Fibroblast of the aortic adventitia (primary cell): ENCODE measurements at regions not wholly inside any gene's neighbourhood (a gene's known extent, or its start where the extent isn't known, plus 50 kb on each side); places are given as distances from the start of the nearest gene placed in this dataset.

Experiments
- DNase-seq: peaks from one replicate; pipeline ENCODE4 v3.0.0-alpha.2; 2010; ENCODE audit warnings: low read depth
- H3K4me3 ChIP-seq: 2 replicates; pipeline ENCODE4 v1.5.1; 2011; ENCODE audit warnings: low read depth, mild to moderate bottlenecking, control low read depth, low read length, moderate library complexity
- CTCF ChIP-seq: IDR thresholded peaks from 2 replicates; pipeline ENCODE4 v1.5.1; 2011; ENCODE audit warnings: mild to moderate bottlenecking, low read length, control low read depth, inconsistent platforms; ENCODE audit not compliant: insufficient read depth

- no peak overlapping the region for H3K4me3 ChIP-seq
- no peak for TF ChIP-seq CTCF
- no peak for DNase-seq
These were observed 218.8 kb upstream of the ID2 start for GRCh38 chr2:8462899-8463648.

GRCh38 chr2:8465560-8465959 lies 216.3 kb upstream of the ID2 start:
- no peak overlapping the region for H3K4me3 ChIP-seq
- TF ChIP-seq CTCF, result no peak
- DNase-seq, result no peak

GRCh38 chr2:8469709-8470493 lies 212.0 kb upstream of the ID2 start:
- TF ChIP-seq CTCF, result no peak
- H3K4me3 ChIP-seq, result no peak overlapping the region
- DNase-seq, result no peak

DNA sequence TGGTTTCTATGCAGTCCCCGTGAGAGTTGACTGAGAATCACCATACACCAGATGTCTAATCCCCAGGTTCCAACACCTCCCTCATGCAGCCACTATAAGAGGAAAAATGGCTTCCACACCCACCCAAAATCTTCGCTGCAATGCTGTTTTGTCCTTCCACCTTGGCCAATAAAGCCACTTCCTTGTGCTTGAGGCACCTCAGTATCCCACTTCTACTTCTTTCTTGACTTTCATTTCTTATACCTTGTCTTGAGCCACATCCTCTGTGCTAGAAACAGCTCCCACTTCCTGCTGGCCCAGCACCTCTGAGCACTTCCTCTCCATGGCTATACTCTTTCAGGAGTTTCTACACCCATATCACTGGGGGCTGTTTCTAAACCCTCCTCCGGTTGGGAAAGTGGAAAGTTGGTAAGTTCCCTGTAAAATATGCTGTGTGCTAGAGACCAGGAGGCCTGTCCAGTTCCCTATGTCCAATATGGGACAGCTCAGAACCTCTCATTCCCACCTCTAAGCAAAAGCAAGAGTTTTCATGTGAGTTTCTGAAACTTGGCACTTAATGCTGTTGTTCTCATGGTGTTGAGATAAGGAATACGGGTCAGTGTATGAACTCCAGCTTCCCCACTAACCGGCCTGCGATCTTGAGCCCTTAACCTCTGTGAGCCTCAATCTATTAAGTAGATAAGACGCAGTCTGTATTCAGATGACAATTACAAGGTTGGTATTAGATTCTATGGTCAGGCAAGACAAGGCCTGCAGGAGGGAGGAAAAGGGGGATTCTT lies 209.1 kb upstream of the ID2 start:
- no peak overlapping the region for H3K4me3 ChIP-seq
- TF ChIP-seq CTCF, result no peak
- DNase-seq, result no peak

DNA sequence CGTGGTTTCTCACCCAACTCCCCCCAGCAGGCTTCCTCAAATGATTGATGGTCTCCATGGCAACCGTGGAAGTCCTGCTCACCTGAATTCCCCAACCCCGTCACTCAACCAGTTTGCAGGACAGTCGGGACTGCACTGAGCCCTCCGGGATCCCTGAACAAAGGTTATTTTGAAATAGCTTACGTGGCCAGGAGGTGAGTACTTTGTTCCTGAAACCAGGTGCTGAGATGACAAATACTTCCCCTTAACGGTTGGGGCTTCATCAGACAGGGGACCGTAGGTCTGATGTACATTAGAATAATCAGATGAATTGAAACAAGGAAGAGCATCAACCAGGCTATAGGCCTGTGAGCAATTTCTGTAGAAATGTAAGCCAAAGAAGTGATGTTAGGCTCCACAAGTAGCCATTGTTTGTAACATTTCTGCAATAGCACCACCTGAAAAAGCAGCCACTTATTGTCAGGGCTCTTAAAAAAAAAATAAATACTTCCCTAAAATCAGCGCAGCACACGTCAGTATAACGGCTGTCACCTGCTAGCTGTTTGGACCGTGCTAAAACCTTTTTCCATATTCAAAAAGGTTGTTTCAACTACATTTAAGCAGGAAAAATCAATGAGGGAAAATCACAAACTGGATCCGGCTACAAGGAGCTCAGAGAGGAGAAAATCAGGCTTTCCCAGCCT lies 206.4 kb upstream of the ID2 start:
- no peak for TF ChIP-seq CTCF
- no peak for DNase-seq
- no peak overlapping the region for H3K4me3 ChIP-seq
